ENCODE measurements at regions not wholly inside any gene's neighbourhood (a gene's known extent, or its start where the extent isn't known, plus 50 kb on each side); places are given as distances from the start of the nearest gene placed in this dataset.

GRCh38 chr20:50287512-50287911 is 96.9 kb downstream of the CEBPB start:
- TF ChIP-seq ZNF274 (IDR thresholded peaks at IDR 0.05; ENCODE audit: low read depth, low read length): no peak
- TF ChIP-seq YY1 (IDR thresholded peaks at IDR 0.05; ENCODE audit: insufficient read depth, insufficient read length): no peak

Data from NT2/D1 (cell line).